ENCODE measurements at regions not wholly inside any gene's neighbourhood (a gene's known extent, or its start where the extent isn't known, plus 50 kb on each side); places are given as distances from the start of the nearest gene placed in this dataset.

DNA sequence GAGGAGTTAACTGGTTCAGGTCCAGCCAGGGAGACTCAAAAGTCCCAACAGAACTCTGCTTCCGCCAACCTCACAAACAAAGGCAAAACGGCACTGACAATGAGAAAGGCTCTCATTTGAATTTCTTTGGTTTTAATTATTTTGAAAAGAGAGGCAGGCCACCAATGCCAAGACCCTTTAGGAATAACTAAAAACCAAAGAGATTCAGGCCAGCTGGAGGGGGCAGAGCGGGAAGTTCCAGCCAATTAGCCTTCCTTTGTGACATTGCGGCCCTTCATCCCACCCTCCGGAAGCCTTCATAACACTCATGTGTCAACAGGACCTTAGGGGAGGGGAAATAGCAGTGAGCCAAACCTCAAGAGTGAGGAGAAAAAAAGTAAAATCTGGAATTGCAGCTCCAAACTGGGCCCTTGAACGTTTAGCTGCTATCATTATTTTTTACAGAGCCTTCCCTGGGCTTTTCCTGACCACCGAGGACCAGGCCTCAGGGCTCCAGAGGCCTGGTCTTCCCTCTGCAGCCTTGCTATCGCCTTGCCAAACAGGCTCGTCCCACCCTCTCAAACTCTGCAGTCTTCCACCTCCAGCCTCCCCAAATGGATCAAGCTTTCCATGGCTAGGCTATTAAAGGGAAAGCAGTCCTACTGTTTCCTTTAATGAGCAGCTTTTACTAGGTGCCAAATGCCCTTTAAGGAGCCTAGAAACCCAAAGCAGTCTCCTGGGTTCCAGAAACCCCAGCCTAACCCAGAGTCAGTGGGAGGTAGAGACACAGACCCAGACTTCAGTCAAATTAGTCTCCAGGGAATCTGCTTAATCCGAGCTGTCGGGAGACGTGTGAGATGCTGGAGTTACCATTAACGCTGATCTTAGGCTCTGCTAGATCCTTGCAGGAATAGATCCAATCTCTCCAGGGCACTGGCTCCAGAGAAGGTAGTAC, 114.2 kb downstream of the CCDC34 start:
- DNase-seq (ENCODE audit: low read depth, low spot score), result no peak
- Histone ChIP-seq H3K4me2 (ENCODE audit: low read length) (no peak overlapping the region), H3K27ac (ENCODE audit: low read depth, low read length) (no peak overlapping the region), H3K9me3 (ENCODE audit: control insufficient read depth in 1 of 2, insufficient read depth in 1 of 2, low read depth in 1 of 2, low read length in 2 of 2) (no peaks in the 10 kb centered on the region), H3K4me1 (ENCODE audit: control insufficient read depth in 1 of 2, insufficient read depth in 2 of 2, low read length in 2 of 2) (no peaks in the 10 kb centered on the region), H3K4me3 (replicated peaks in 1 of 2; ENCODE audit: low read depth in 1 of 2, low read length in 2 of 2) (no peak overlapping the region), H3K9me2 (ENCODE audit: insufficient read depth) (no peaks in the 10 kb centered on the region), H3K9ac (ENCODE audit: low read length) (no peak overlapping the region), H3K36me3 (ENCODE audit: control insufficient read depth in 1 of 2, insufficient read depth in 2 of 2, low read length in 2 of 2) (no peaks in the 10 kb centered on the region), H2AFZ (ENCODE audit: low read depth, low read length, poor library complexity, severe bottlenecking) (no peak overlapping the region), H4K20me1 (ENCODE audit: insufficient read depth) (no peaks in the 10 kb centered on the region), H3K27me3 (ENCODE audit: insufficient read depth, low read length) (no peaks in the 10 kb centered on the region), H3K79me2 (ENCODE audit: insufficient read depth, low read length) (no peaks in the 10 kb centered on the region)
- RAD21 ChIA-PET (ENCODE audit: low non-redundant PET in 1 of 2, low total read pairs in 2 of 2, uncharacterized antibody in 2 of 2, unreplicated experiment in 2 of 2), result no interaction called here
- no peak for ATAC-seq
- intact Hi-C loops (cut with micrococcal nuclease), result no loop called here
- POLR2A ChIA-PET, result no interaction called here
- TF ChIP-seq SRF (IDR thresholded peaks at IDR 0.05; ENCODE audit: low read depth), result no peak
- CTCF ChIA-PET, result no interaction called here
- no TSS peak for BruUV-seq (replicated peaks)

- TF ChIP-seq EGR1 (IDR thresholded peaks at IDR 0.05; ENCODE audit: low read depth) (no peak), TCF7L2 (IDR thresholded peaks at IDR 0.05; ENCODE audit: borderline replicate concordance, extremely low read depth, insufficient read depth, insufficient read length) (no peak), CTCF (IDR thresholded peaks at IDR 0.05 in 2 of 3, conservative IDR thresholded peaks at IDR 0.05 in 1 of 3; ENCODE audit: borderline replicate concordance in 1 of 3, insufficient read depth in 1 of 3, low read depth in 2 of 3, low read length in 2 of 3) (no peak), RAD21 (IDR thresholded peaks at IDR 0.05; ENCODE audit: low read depth) (no peak), SIN3A (IDR thresholded peaks at IDR 0.05; ENCODE audit: low read depth) (no peak), EZH2 (IDR thresholded peaks at IDR 0.05) (no peak), CEBPB (IDR thresholded peaks at IDR 0.05; ENCODE audit: low read depth) (no peak), EZH2phosphoT487 (IDR thresholded peaks at IDR 0.05; ENCODE audit: borderline replicate concordance) (no peak), POLR2A (IDR thresholded peaks at IDR 0.05; ENCODE audit: borderline replicate concordance, extremely low read depth, insufficient read depth, insufficient read length) (no peak), SRF (IDR thresholded peaks at IDR 0.05; ENCODE audit: low read depth) (no peak), ZFX (IDR thresholded peaks at IDR 0.05) (no peak), CBX3 (IDR thresholded peaks at IDR 0.05; ENCODE audit: low read depth) (no peak), ZNF274 (IDR thresholded peaks at IDR 0.05; ENCODE audit: low read depth, low read length) (no peak), JUND (IDR thresholded peaks at IDR 0.05) (no peak)
- TF ChIP-seq, protein P1, sequence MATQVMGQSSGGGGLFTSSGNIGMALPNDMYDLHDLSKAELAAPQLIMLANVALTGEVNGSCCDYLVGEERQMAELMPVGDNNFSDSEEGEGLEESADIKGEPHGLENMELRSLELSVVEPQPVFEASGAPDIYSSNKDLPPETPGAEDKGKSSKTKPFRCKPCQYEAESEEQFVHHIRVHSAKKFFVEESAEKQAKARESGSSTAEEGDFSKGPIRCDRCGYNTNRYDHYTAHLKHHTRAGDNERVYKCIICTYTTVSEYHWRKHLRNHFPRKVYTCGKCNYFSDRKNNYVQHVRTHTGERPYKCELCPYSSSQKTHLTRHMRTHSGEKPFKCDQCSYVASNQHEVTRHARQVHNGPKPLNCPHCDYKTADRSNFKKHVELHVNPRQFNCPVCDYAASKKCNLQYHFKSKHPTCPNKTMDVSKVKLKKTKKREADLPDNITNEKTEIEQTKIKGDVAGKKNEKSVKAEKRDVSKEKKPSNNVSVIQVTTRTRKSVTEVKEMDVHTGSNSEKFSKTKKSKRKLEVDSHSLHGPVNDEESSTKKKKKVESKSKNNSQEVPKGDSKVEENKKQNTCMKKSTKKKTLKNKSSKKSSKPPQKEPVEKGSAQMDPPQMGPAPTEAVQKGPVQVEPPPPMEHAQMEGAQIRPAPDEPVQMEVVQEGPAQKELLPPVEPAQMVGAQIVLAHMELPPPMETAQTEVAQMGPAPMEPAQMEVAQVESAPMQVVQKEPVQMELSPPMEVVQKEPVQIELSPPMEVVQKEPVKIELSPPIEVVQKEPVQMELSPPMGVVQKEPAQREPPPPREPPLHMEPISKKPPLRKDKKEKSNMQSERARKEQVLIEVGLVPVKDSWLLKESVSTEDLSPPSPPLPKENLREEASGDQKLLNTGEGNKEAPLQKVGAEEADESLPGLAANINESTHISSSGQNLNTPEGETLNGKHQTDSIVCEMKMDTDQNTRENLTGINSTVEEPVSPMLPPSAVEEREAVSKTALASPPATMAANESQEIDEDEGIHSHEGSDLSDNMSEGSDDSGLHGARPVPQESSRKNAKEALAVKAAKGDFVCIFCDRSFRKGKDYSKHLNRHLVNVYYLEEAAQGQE (IDR thresholded peaks at IDR 0.05; ENCODE audit: low read depth), result no peak
- Histone ChIP-seq H3K4me3 (replicated peaks in 1 of 2; ENCODE audit: low read depth in 1 of 2, low read length in 2 of 2) (no peak overlapping the region), H3K27ac (ENCODE audit: low read depth, low read length) (no peak overlapping the region), H4K20me1 (ENCODE audit: insufficient read depth) (no peaks in the 10 kb centered on the region), H3K9me2 (ENCODE audit: insufficient read depth) (no peaks in the 10 kb centered on the region), H3K9ac (ENCODE audit: low read length) (no peak overlapping the region), H3K9me3 (ENCODE audit: control insufficient read depth in 1 of 2, insufficient read depth in 1 of 2, low read depth in 1 of 2, low read length in 2 of 2) (no peaks in the 10 kb centered on the region), H3K36me3 (ENCODE audit: control insufficient read depth in 1 of 2, insufficient read depth in 2 of 2, low read length in 2 of 2) (no peaks in the 10 kb centered on the region), H3K79me2 (ENCODE audit: insufficient read depth, low read length) (no peaks in the 10 kb centered on the region), H3K4me2 (ENCODE audit: low read length) (no peak overlapping the region), H2AFZ (ENCODE audit: low read depth, low read length, poor library complexity, severe bottlenecking) (no peak overlapping the region), H3K4me1 (ENCODE audit: control insufficient read depth in 1 of 2, insufficient read depth in 2 of 2, low read length in 2 of 2) (no peaks in the 10 kb centered on the region), H3K27me3 (ENCODE audit: insufficient read depth, low read length) (no peaks in the 10 kb centered on the region)
- POLR2A ChIA-PET, result no interaction called here
- intact Hi-C loops (cut with micrococcal nuclease), result no loop called here
- DNase-seq (ENCODE audit: low read depth, low spot score), result no peak
- no TSS peak for BruUV-seq (replicated peaks)
- CTCF ChIA-PET, result no interaction called here
- RAD21 ChIA-PET (ENCODE audit: low non-redundant PET in 1 of 2, low total read pairs in 2 of 2, uncharacterized antibody in 2 of 2, unreplicated experiment in 2 of 2), result no interaction called here
- no peak for ATAC-seq
These were observed 115.4 kb downstream of the CCDC34 start for GRCh38 chr11:27247660-27248059.

Measured in HCT116 (cell line).